Activated CD8-positive, alpha-beta T cell treated with anti-CD3 and anti-CD28 coated beads for 36 hours (primary cell): ENCODE measurements at regions not wholly inside any gene's neighbourhood (a gene's known extent, or its start where the extent isn't known, plus 50 kb on each side); places are given as distances from the start of the nearest gene placed in this dataset.

Experiments used
- ATAC-seq: fragments of 200-7000 bp; cut with Tn5 transposase; one replicate; pipeline ENCODE4 v1.10.0; 2021; ENCODE audit warnings: mild to moderate bottlenecking, moderate library complexity
- CTCF ChIA-PET: fragments of 350-600 bp; sonication (Branson Sonifier 250); formaldehyde crosslinking; loops from one replicate; lab custom pipeline; 2021; ENCODE audit warnings: antibody characterized with exemption; lab: Charles Lee
- POLR2A ChIA-PET: fragments of 350-600 bp; sonication (Branson Sonifier 250); formaldehyde crosslinking; loops from one replicate; lab custom pipeline; 2021; ENCODE audit warnings: antibody characterized with exemption; lab: Charles Lee
- DNase-seq: peaks from one replicate; pipeline ENCODE4 v3.0.0-alpha.2; 2020
- H3K27ac Mint-ChIP-seq: one replicate; pipeline ENCODE4 v1.8.0; 2021; ENCODE audit warnings: mild to moderate bottlenecking, mixed read lengths
- H3K27me3 Mint-ChIP-seq: one replicate; pipeline ENCODE4 v1.8.0; 2021; ENCODE audit warnings: mixed read lengths
- H3K36me3 Mint-ChIP-seq: one replicate; pipeline ENCODE4 v1.8.0; 2021; ENCODE audit warnings: low read depth, mixed read lengths
- H3K4me1 Mint-ChIP-seq: one replicate; pipeline ENCODE4 v1.8.0; 2021; ENCODE audit warnings: low read depth, mixed read lengths
- H3K4me3 Mint-ChIP-seq: one replicate; pipeline ENCODE4 v1.8.0; 2021; ENCODE audit warnings: mild to moderate bottlenecking, moderate library complexity, mixed read lengths
- H3K9me3 Mint-ChIP-seq: one replicate; pipeline ENCODE4 v1.8.0; 2021; ENCODE audit warnings: mixed read lengths
- CTCF ChIP-seq: fragments of 200-600 bp; IDR thresholded peaks from one replicate; pipeline ENCODE4 v1.8.0; 2022; ENCODE audit warnings: antibody characterized with exemption, mild to moderate bottlenecking
- intact Hi-C: fragments of 100-400 bp; cut with micrococcal nuclease; formaldehyde crosslinking; loops from one replicate; pipeline ENCODE4 v1.10.0; 2022

GRCh38 chr3:124329723-124330122 is 337.8 kb upstream of the ROPN1 start:
- CTCF ChIA-PET: no interaction called here

GRCh38 chr3:124333931-124334640 is 342.2 kb upstream of the ROPN1 start:
- ChIA-PET POLR2A (no interaction called here), CTCF (no interaction called here)
- no peaks in the 10 kb centered on the region for H3K4me1 Mint-ChIP-seq
- H3K9me3 Mint-ChIP-seq: no peaks in the 10 kb centered on the region
- no peaks in the 10 kb centered on the region for H3K36me3 Mint-ChIP-seq
- TF ChIP-seq CTCF: no peak
- H3K27ac Mint-ChIP-seq: no peak overlapping the region
- intact Hi-C loops: no loop called here
- DNase-seq: no peak
- no peaks in the 10 kb centered on the region for H3K27me3 Mint-ChIP-seq
- no peak overlapping the region for H3K4me3 Mint-ChIP-seq
- ATAC-seq: no peak

More at GRCh38 chr3:124329723-124330122, 337.8 kb upstream of the ROPN1 start:
- intact Hi-C loops: no loop called here
- Mint-ChIP-seq H3K4me1 (no peaks in the 10 kb centered on the region), H3K27ac (no peak overlapping the region), H3K4me3 (no peak overlapping the region), H3K27me3 (no peaks in the 10 kb centered on the region), H3K36me3 (no peaks in the 10 kb centered on the region), H3K9me3 (no peaks in the 10 kb centered on the region)
- DNase-seq: no peak
- TF ChIP-seq CTCF: no peak
- POLR2A ChIA-PET: no interaction called here
- ATAC-seq: no peak

GRCh38 chr3:124336067-124336656 is 344.2 kb upstream of the ROPN1 start:
- ChIA-PET CTCF (no interaction called here), POLR2A (no interaction called here)
- DNase-seq (no peak), ATAC-seq (no peak)
- Mint-ChIP-seq H3K4me1 (no peaks in the 10 kb centered on the region), H3K4me3 (no peak overlapping the region), H3K36me3 (no peaks in the 10 kb centered on the region), H3K27ac (no peak overlapping the region), H3K9me3 (no peaks in the 10 kb centered on the region), H3K27me3 (peaks cover 1% of the 10 kb centered on the region)
- TF ChIP-seq CTCF: no peak
- intact Hi-C loops: no loop called here

- no peak for TF ChIP-seq CTCF
- no peaks in the 10 kb centered on the region for H3K36me3 Mint-ChIP-seq
- POLR2A ChIA-PET: no interaction called here
- peaks cover 5% of the 10 kb centered on the region for H3K27me3 Mint-ChIP-seq
- intact Hi-C loops: no loop called here
- no peaks in the 10 kb centered on the region for H3K4me1 Mint-ChIP-seq
- no peak for DNase-seq
- CTCF ChIA-PET: no interaction called here
- H3K27ac Mint-ChIP-seq: no peak overlapping the region
- no peaks in the 10 kb centered on the region for H3K9me3 Mint-ChIP-seq
- no peak overlapping the region for H3K4me3 Mint-ChIP-seq
- no peak for ATAC-seq
Observed at GRCh38 chr3:124345845-124346244, 353.9 kb upstream of the ROPN1 start.

GRCh38 chr3:124346487-124346886 is 354.6 kb upstream of the ROPN1 start:
- no peak overlapping the region for H3K27ac Mint-ChIP-seq
- ChIA-PET POLR2A (no interaction called here), CTCF (no interaction called here)
- no peak overlapping the region for H3K4me3 Mint-ChIP-seq
- H3K36me3 Mint-ChIP-seq: no peaks in the 10 kb centered on the region
- ATAC-seq (no peak), DNase-seq (no peak)
- no peak for TF ChIP-seq CTCF
- H3K4me1 Mint-ChIP-seq: no peaks in the 10 kb centered on the region
- peaks cover 5% of the 10 kb centered on the region for H3K27me3 Mint-ChIP-seq
- intact Hi-C loops: no loop called here
- no peaks in the 10 kb centered on the region for H3K9me3 Mint-ChIP-seq
